ENCODE measurements at regions not wholly inside any gene's neighbourhood (a gene's known extent, or its start where the extent isn't known, plus 50 kb on each side); places are given as distances from the start of the nearest gene placed in this dataset.
"Not testable (repeated sequence)": the region's sequence is repeated elsewhere in the genome, so short reads cannot be mapped to it uniquely, and the experiment has no call there.

DNA sequence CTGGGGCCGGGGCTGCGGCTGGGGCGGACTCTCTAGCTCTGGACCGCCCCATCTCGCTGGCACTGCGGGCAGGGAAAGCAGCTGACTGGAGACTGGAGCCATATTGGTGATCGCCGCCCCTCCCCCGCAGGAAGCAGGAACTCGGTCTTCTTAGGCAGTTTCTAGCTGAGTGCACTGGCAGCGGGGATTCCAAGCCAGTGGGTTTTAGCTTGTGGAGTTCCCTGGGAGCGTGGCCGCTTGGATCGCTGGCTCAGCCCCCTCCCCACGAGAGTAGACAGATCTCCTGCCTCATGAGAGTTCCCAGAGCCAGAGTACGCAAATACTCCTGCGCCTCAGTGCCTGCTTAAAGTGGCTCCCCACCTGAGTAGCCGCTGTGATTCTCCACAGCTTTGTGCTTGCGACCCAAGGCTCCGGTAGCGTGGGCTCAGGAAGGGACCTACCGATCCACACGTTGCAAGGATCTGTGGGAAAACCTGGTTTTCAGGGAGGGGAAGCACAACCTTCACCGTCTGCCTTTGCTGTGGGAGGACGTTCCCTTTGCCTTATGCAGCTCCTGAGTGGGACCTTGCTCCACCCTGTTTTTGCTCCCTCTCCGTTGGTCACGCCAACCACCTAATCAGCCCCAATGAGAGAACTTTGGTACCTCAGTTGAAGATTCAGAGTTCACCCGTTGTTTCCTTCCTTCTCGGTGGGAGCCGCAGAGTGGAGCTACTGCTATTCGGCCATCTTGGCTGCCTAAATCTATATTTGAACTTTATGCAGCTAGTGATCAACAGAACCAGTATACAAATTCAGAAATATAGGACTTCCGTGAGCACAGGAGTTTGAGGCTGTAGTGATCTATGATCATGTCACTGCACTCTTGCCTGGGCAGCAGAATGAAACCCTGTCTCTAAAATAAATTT is 803.9 kb upstream of the PCDH10 start:
- Histone ChIP-seq H3K9me3 (replicated peaks in 1 of 11) (peaks cover 21 to 39% (median 28%) of the 10 kb centered on the region in 11 experiments), H3K27me3 (no peaks in the 10 kb centered on the region), H3K4me1 (peaks cover 0 to 14% (median 0%) of the 10 kb centered on the region in 10 experiments; a peak in 4 of 20 replicates), H3K4me3 (no peak overlapping the region), H3K36me3 (peaks cover 0 to 5% (median 0%) of the 10 kb centered on the region in 11 experiments; a peak in 2 of 22 replicates), H3K4me2 (no peak overlapping the region), H3K27ac (no peak overlapping the region), H3K9ac (no peak overlapping the region), H4K20me1 (no peaks in the 10 kb centered on the region)
- no peak for TF ChIP-seq Cebpa-rat (IDR thresholded peaks at IDR 0.05)

DNA sequence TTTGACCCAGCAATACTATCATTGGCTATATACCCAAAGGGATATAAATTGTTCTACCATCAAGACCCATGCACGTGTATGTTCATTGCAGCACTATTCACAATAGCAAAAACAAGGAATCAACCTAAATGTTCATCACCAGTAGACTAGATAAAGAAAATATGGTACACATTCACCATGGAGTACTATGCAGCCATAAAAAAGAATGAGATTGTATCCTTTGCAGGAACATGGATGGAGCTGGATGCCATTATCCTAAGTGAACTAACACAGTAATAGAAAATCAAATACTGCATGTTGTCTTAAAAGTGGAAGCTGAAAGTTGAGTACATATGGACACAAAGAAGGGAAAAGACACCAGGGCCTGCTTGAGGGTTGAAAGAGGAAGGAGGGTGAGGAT is 803.1 kb upstream of the PCDH10 start:
- Histone ChIP-seq H3K27ac (no peak overlapping the region), H3K9ac (no peak overlapping the region), H3K4me1 (peaks cover 0 to 14% (median 0%) of the 10 kb centered on the region in 10 experiments; a peak in 4 of 20 replicates), H3K36me3 (peaks cover 0 to 5% (median 0%) of the 10 kb centered on the region in 11 experiments; a peak in 2 of 22 replicates), H3K27me3 (no peaks in the 10 kb centered on the region), H3K9me3 (replicated peaks in 1 of 11) (peaks cover 21 to 39% (median 28%) of the 10 kb centered on the region in 11 experiments), H3K4me3 (no peak overlapping the region), H4K20me1 (no peaks in the 10 kb centered on the region), H3K4me2 (no peak overlapping the region)
- no peak for TF ChIP-seq Cebpa-rat (IDR thresholded peaks at IDR 0.05)

- H3K4me3 ChIP-seq, H3K4me2 ChIP-seq, H3K9ac ChIP-seq, H3K27me3 ChIP-seq, H3K36me3 ChIP-seq, H4K20me1 ChIP-seq, H3K27ac ChIP-seq: not testable (repeated sequence)
- H3K4me1 ChIP-seq, result peaks cover 0 to 14% (median 0%) of the 10 kb centered on the region in 10 experiments; a peak in 4 of 20 replicates
- H3K9me3 ChIP-seq (replicated peaks in 1 of 11), result peaks cover 17 to 47% (median 27%) of the 10 kb centered on the region in 11 experiments
Observed at GRCh38 chr4:132351606-132352005, 797.5 kb upstream of the PCDH10 start.

- H3K9me3 ChIP-seq (replicated peaks in 1 of 11), result no peaks in the 10 kb centered on the region
- H3K4me3 ChIP-seq, result no peak overlapping the region
- H3K27me3 ChIP-seq, result no peaks in the 10 kb centered on the region
- H3K4me2 ChIP-seq, result no peak overlapping the region
- H3K27ac ChIP-seq, result no peak overlapping the region
- no peaks in the 10 kb centered on the region for H4K20me1 ChIP-seq
- H3K9ac ChIP-seq, result no peak overlapping the region
- H3K36me3 ChIP-seq, result no peaks in the 10 kb centered on the region
- TF ChIP-seq Cebpa-rat (IDR thresholded peaks at IDR 0.05), result no peak
- no peaks in the 10 kb centered on the region for H3K4me1 ChIP-seq
Observed at GRCh38 chr4:132382243-132382642, 766.9 kb upstream of the PCDH10 start.

- H3K27ac ChIP-seq, result no peak overlapping the region
- no peaks in the 10 kb centered on the region for H3K4me1 ChIP-seq
- H4K20me1 ChIP-seq, result no peaks in the 10 kb centered on the region
- H3K36me3 ChIP-seq, result no peaks in the 10 kb centered on the region
- H3K4me3 ChIP-seq, result no peak overlapping the region
- H3K4me2 ChIP-seq, result no peak overlapping the region
- H3K27me3 ChIP-seq, result no peaks in the 10 kb centered on the region
- H3K9ac ChIP-seq, result no peak overlapping the region
- peaks cover 0 to 1% (median 0%) of the 10 kb centered on the region in 11 experiments; a peak in 2 of 22 replicates for H3K9me3 ChIP-seq (replicated peaks in 1 of 11)
- no peak for TF ChIP-seq Cebpa-rat (IDR thresholded peaks at IDR 0.05)
Observed at GRCh38 chr4:132383571-132384199, 765.4 kb upstream of the PCDH10 start.

DNA sequence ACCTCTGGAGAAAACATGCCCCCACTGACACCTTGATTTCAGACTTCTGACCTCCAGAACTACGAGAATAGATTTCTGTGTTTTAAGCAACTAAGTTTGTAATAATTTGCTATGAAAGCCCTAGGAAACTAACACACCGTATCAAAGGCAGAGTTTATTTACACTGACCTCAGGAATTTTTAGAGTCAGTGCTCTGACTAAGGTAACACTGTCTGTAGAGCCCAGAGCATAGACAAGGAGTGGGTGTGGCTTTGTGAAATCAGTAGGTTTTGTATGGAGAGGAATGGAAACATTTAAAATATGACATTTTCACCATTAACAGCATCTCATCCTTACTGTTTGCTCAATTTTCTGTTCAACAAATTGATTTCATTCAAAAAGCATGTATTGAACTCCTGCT is 764.4 kb upstream of the PCDH10 start:
- Histone ChIP-seq H3K27ac (no peak overlapping the region), H4K20me1 (no peaks in the 10 kb centered on the region), H3K9ac (no peak overlapping the region), H3K4me3 (no peak overlapping the region), H3K36me3 (no peaks in the 10 kb centered on the region), H3K27me3 (no peaks in the 10 kb centered on the region), H3K4me2 (no peak overlapping the region), H3K9me3 (replicated peaks in 1 of 11) (peaks cover 0 to 6% (median 0%) of the 10 kb centered on the region in 11 experiments; a peak in 2 of 22 replicates), H3K4me1 (no peaks in the 10 kb centered on the region)
- no peak for TF ChIP-seq Cebpa-rat (IDR thresholded peaks at IDR 0.05)

GRCh38 chr4:132386130-132386529 is 763.0 kb upstream of the PCDH10 start:
- peaks cover 0 to 7% (median 0%) of the 10 kb centered on the region in 11 experiments; a peak in 2 of 22 replicates for H3K9me3 ChIP-seq (replicated peaks in 1 of 11)
- H4K20me1 ChIP-seq, result no peaks in the 10 kb centered on the region
- no peaks in the 10 kb centered on the region for H3K27me3 ChIP-seq
- H3K4me2 ChIP-seq, result no peak overlapping the region
- H3K9ac ChIP-seq, result no peak overlapping the region
- no peak for TF ChIP-seq Cebpa-rat (IDR thresholded peaks at IDR 0.05)
- no peak overlapping the region for H3K27ac ChIP-seq
- H3K36me3 ChIP-seq, result no peaks in the 10 kb centered on the region
- H3K4me3 ChIP-seq, result no peak overlapping the region
- no peaks in the 10 kb centered on the region for H3K4me1 ChIP-seq

GRCh38 chr4:132387060-132387459 is 762.0 kb upstream of the PCDH10 start:
- Histone ChIP-seq H3K9me3 (replicated peaks in 1 of 11) (peaks cover 0 to 7% (median 0%) of the 10 kb centered on the region in 11 experiments; a peak in 2 of 22 replicates), H3K36me3 (no peaks in the 10 kb centered on the region), H3K4me2 (no peak overlapping the region), H3K9ac (no peak overlapping the region), H3K4me3 (no peak overlapping the region), H3K27me3 (no peaks in the 10 kb centered on the region), H3K4me1 (no peaks in the 10 kb centered on the region), H3K27ac (no peak overlapping the region), H4K20me1 (no peaks in the 10 kb centered on the region)
- no peak for TF ChIP-seq Cebpa-rat (IDR thresholded peaks at IDR 0.05)

DNA sequence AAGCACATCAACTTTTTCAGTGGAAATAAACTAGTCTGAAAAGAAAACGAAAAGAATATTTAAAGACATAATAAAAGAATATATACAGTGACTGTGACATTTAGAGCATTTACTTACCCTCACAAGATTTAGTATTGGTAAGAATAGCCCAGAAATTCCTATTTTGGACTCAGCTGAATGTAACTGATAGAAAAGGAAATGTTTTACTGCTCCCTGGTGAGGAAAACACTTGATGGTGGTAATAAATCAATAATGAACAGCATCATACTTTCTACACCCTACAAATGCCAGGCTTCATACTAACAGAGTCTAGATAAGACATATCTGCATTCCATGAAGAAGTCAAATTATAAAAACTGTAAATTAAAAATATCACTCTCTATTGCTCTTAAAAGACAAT is 753.5 kb upstream of the PCDH10 start:
- H3K27me3 ChIP-seq, result no peaks in the 10 kb centered on the region
- TF ChIP-seq Cebpa-rat (IDR thresholded peaks at IDR 0.05), result no peak

More for the DNA sequence above, 753.5 kb upstream of the PCDH10 start:
- no peak overlapping the region for H3K4me2 ChIP-seq
- H3K36me3 ChIP-seq, result no peaks in the 10 kb centered on the region
- H3K4me1 ChIP-seq, result no peaks in the 10 kb centered on the region
- H3K9ac ChIP-seq, result no peak overlapping the region
- peaks cover 0 to 10% (median 0%) of the 10 kb centered on the region in 11 experiments; a peak in 2 of 22 replicates for H3K9me3 ChIP-seq (replicated peaks in 1 of 11)
- no peak overlapping the region for H3K27ac ChIP-seq
- H4K20me1 ChIP-seq, result no peaks in the 10 kb centered on the region
- H3K4me3 ChIP-seq, result no peak overlapping the region

All from BLaER1 treated with 17β-estradiol and CSF1 and Interleukin-3, amounts not matched to agents 10 nM and 100 nM (cell line).